GM12878 (cell line): ENCODE measurements at regions not wholly inside any gene's neighbourhood (a gene's known extent, or its start where the extent isn't known, plus 50 kb on each side); places are given as distances from the start of the nearest gene placed in this dataset.

Source experiments
- ATAC-seq: fragments of 200-7000 bp; cut with Tn5 transposase; 3 replicates; pipeline ENCODE4 v1.9.1; 2020; ENCODE audit warnings: mild to moderate bottlenecking, moderate library complexity
- BruUV-seq: library from RNA; stranded (reverse); fragments of 400-500 nt; replicated peaks from 2 replicates; lab custom pipeline; 2021; lab: Mats Ljungman, UMichigan
- CTCF ChIA-PET: fragments of 300-600 bp; sonication (Branson Sonifier 250); formaldehyde crosslinking; extraction: SDS; loops from one replicate; lab custom pipeline; 2021; ENCODE audit warnings: inconsistent platforms; lab: Yijun Ruan, JAX
- POLR2A ChIA-PET: fragments of 350-600 bp; formaldehyde crosslinking; extraction: SDS; loops from one replicate; lab custom pipeline; 2021; ENCODE audit warnings: inconsistent platforms; lab: Charles Lee
- RAD21 ChIA-PET: fragments of 300-600 bp; sonication (Branson Sonifier 250); formaldehyde crosslinking; loops from one replicate; lab custom pipeline; 2023; ENCODE audit warnings: antibody characterized with exemption; ENCODE audit not compliant: unreplicated experiment; lab: Charles Lee
- SMC1A ChIA-PET: fragments of 300-600 bp; sonication (Branson Sonifier 250); formaldehyde crosslinking; loops from one replicate; lab custom pipeline; 2023; ENCODE audit not compliant: unreplicated experiment, uncharacterized antibody; lab: Charles Lee
- DNase-seq: peaks from one replicate; pipeline ENCODE4 v3.0.0-alpha.2; 2011; ENCODE audit warnings: low read depth, low spot score
- FAIRE-seq: peaks from 3 replicates; lab custom pipeline; 2011; peaks lifted over from hg19 to GRCh38; lab: Jason Lieb, UNC
- H2AFZ ChIP-seq: 2 replicates; pipeline ENCODE4 v1.6.0; 2011; ENCODE audit warnings: low read depth, low read length, control low read depth; ENCODE audit not compliant: control insufficient read depth
- H3K27ac ChIP-seq: 2 replicates; pipeline ENCODE4 v1.5.1; 2011; ENCODE audit warnings: control low read depth; ENCODE audit not compliant: control insufficient read depth, insufficient read depth
- H3K27me3 ChIP-seq, 2 experiments: replicated peaks in 1 of 2; 2 replicates each; pipeline versions ENCODE4 v1.6.0 to v1.6.1; 2011; ENCODE audit warnings: low read length in 1 of 2; ENCODE audit not compliant: control insufficient read depth in 2 of 2, insufficient read depth in 2 of 2
- H3K36me3 ChIP-seq, 2 experiments: 2 replicates each; pipeline ENCODE4 v1.5.1; 2011; ENCODE audit warnings: low read length in 1 of 2; ENCODE audit not compliant: control insufficient read depth in 2 of 2, insufficient read depth in 2 of 2
- H3K4me1 ChIP-seq: 2 replicates; pipeline ENCODE4 v1.6.1; 2011; ENCODE audit warnings: mild to moderate bottlenecking, low read length, moderate library complexity, mixed read lengths; ENCODE audit not compliant: control insufficient read depth, insufficient read depth
- H3K4me2 ChIP-seq: 2 replicates; pipeline ENCODE4 v1.6.0; 2011; ENCODE audit warnings: control low read depth; ENCODE audit not compliant: control insufficient read depth, insufficient read depth
- H3K4me3 ChIP-seq: fragments of 200-600 bp; sonication (generic); 2 replicates; pipeline ENCODE4 v1.5.1; 2016
- H3K79me2 ChIP-seq: 2 replicates; pipeline ENCODE4 v1.6.0; 2011; ENCODE audit warnings: low read length; ENCODE audit not compliant: control insufficient read depth, insufficient read depth
- H3K9ac ChIP-seq: 2 replicates; pipeline ENCODE4 v1.8.0; 2011; ENCODE audit warnings: low read length, control low read depth, mixed read lengths; ENCODE audit not compliant: control insufficient read depth, insufficient read depth
- H3K9me3 ChIP-seq: replicated peaks from 3 replicates; pipeline ENCODE4 v1.5.1; 2011; ENCODE audit warnings: mild to moderate bottlenecking, low read length; ENCODE audit not compliant: control insufficient read depth, insufficient read depth
- H4K20me1 ChIP-seq: 2 replicates; pipeline ENCODE4 v1.6.0; 2011; ENCODE audit not compliant: control insufficient read depth, insufficient read depth
- BRCA1 ChIP-seq: IDR thresholded peaks from 2 replicates; pipeline ENCODE4 v1.6.1; 2011; ENCODE audit warnings: low read depth, low read length, improper control_type of control experiment
- CBFB ChIP-seq: IDR thresholded peaks from 2 replicates; pipeline ENCODE4 v1.6.1; 2016; ENCODE audit warnings: antibody characterized with exemption, low read depth
- IRF4 ChIP-seq: IDR thresholded peaks from 2 replicates; pipeline ENCODE4 v1.6.1; 2011; ENCODE audit warnings: low read depth, low read length
- RB1 ChIP-seq: fragments of 450-650 bp; formaldehyde crosslinking; IDR thresholded peaks from 2 replicates; pipeline ENCODE4 v1.6.1; 2017; ENCODE audit warnings: mild to moderate bottlenecking, borderline replicate concordance
- RELA ChIP-seq: fragments of 450-650 bp; IDR thresholded peaks from 2 replicates; pipeline ENCODE4 v1.8.0; 2014; ENCODE audit warnings: borderline replicate concordance; ENCODE audit not compliant: partially characterized antibody
- WGBS: methylation state at CpG from one replicate; pipeline ENCODE4 v1.1.6; 2016; ENCODE audit warnings: low lambda C conversion rate; ENCODE audit not compliant: insufficient replicate concordance, insufficient coverage; ENCODE audit errors: missing lambda C conversion rate; 5-methylcytosine and 5-hydroxymethylcytosine counted together
- in situ Hi-C: fragments of 300-500 bp; cut with MboI; formaldehyde crosslinking; loops from 9 replicates; pipeline ENCODE4 v1.14.3; 2018; ENCODE audit warnings: mixed read lengths
- intact Hi-C: fragments of 100-400 bp; cut with micrococcal nuclease; formaldehyde crosslinking; loops from one replicate; pipeline ENCODE4 v1.14.2; 2022; ENCODE audit not compliant: unreplicated experiment
- TF ChIP-seq, protein P1 (sequence below): fragments of 450-650 bp; IDR thresholded peaks from 2 replicates; pipeline ENCODE4 v1.6.1; 2018; ENCODE audit warnings: mild to moderate bottlenecking, low read depth, moderate library complexity; ENCODE audit not compliant: partially characterized antibody
- TF ChIP-seq, protein P2 (sequence below): IDR thresholded peaks from 2 replicates; pipeline ENCODE4 v1.6.1; 2012; ENCODE audit warnings: low read depth, low read length, improper control_type of control experiment

DNA sequence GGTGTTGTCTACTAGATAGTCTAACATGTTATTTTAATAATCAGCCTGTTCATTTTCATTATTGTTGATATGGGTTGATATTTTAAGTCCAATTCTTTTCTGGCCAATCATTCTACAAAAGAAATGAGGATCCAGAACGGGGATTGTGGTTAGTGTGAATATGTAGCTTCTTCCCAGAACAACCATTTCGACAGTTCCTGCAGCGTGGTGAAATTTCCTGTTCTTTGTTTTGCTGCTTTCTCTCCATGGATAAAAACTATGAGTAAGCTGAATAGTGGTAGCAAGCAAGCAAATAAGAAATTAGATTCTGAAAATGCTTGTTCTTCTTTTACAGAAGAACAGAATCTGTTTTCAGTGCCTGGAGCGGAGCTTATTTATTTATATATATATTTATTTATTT is 65.5 kb upstream of the F13A1 start:
- H2AFZ ChIP-seq = no peak overlapping the region
- POLR2A ChIA-PET = interaction anchor here (0.6 kb wide), 1 partner anchor 54 kb away, joined by 4 read pairs; no protein-coding TSS in a partner anchor
- no peaks in the 10 kb centered on the region for H4K20me1 ChIP-seq
- no TSS peak for BruUV-seq
- FAIRE-seq = no peak
- no peaks in the 10 kb centered on the region for H3K27me3 ChIP-seq
- no peak for TF ChIP-seq CBFB
- no peak for TF ChIP-seq RB1
- no peak for TF ChIP-seq BRCA1
- no peak for TF ChIP-seq IRF4
- TF ChIP-seq, protein P1, sequence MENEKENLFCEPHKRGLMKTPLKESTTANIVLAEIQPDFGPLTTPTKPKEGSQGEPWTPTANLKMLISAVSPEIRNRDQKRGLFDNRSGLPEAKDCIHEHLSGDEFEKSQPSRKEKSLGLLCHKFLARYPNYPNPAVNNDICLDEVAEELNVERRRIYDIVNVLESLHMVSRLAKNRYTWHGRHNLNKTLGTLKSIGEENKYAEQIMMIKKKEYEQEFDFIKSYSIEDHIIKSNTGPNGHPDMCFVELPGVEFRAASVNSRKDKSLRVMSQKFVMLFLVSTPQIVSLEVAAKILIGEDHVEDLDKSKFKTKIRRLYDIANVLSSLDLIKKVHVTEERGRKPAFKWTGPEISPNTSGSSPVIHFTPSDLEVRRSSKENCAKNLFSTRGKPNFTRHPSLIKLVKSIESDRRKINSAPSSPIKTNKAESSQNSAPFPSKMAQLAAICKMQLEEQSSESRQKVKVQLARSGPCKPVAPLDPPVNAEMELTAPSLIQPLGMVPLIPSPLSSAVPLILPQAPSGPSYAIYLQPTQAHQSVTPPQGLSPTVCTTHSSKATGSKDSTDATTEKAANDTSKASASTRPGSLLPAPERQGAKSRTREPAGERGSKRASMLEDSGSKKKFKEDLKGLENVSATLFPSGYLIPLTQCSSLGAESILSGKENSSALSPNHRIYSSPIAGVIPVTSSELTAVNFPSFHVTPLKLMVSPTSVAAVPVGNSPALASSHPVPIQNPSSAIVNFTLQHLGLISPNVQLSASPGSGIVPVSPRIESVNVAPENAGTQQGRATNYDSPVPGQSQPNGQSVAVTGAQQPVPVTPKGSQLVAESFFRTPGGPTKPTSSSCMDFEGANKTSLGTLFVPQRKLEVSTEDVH = no peak
- TF ChIP-seq, protein P2, sequence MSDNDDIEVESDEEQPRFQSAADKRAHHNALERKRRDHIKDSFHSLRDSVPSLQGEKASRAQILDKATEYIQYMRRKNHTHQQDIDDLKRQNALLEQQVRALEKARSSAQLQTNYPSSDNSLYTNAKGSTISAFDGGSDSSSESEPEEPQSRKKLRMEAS = no peak
- TF ChIP-seq RELA = no peak
- peaks cover 7% of the 10 kb centered on the region for H3K4me1 ChIP-seq
- H3K27ac ChIP-seq = no peak overlapping the region
- no peaks in the 10 kb centered on the region for H3K79me2 ChIP-seq
- no peak overlapping the region for H3K9ac ChIP-seq
- WGBS = 88% methylated on average over 4 of the region's 4 CpGs
- RAD21 ChIA-PET = no interaction called here
- ATAC-seq = no peak
- CTCF ChIA-PET = interaction anchor here (0.8 to 1.6 kb wide), 5 partner anchors 8 to 161 kb away, joined by 3 to 4 read pairs (median 3); no protein-coding TSS in a partner anchor
- in situ Hi-C loops (no loop called here), intact Hi-C loops (no loop called here)
- H3K4me2 ChIP-seq = no peak overlapping the region
- SMC1A ChIA-PET = interaction anchor here (0.7 to 2.9 kb wide), 11 partner anchors 8 to 139 kb away, joined by 3 to 17 read pairs (median 5); no protein-coding TSS in a partner anchor
- H3K4me3 ChIP-seq = no peak overlapping the region
- H3K9me3 ChIP-seq = no peaks in the 10 kb centered on the region
- no peaks in the 10 kb centered on the region for H3K36me3 ChIP-seq
- no peak for DNase-seq
